ENCODE measurements at regions not wholly inside any gene's neighbourhood (a gene's known extent, or its start where the extent isn't known, plus 50 kb on each side); places are given as distances from the start of the nearest gene placed in this dataset.

- Histone ChIP-seq H3K27me3 (ENCODE audit: insufficient read depth, poor library complexity, severe bottlenecking) (no peaks in the 10 kb centered on the region), H3K27ac (replicated peaks) (no peak overlapping the region), H3K4me3 (replicated peaks; ENCODE audit: insufficient read depth, low read length) (no peak overlapping the region)
- no peak for TF ChIP-seq CTCF (IDR thresholded peaks at IDR 0.05; ENCODE audit: insufficient read depth, low read length)
- TF ChIP-seq POLR2AphosphoS5 (IDR thresholded peaks at IDR 0.05; ENCODE audit: low read depth), result no peak
- no peak for TF ChIP-seq REST (IDR thresholded peaks at IDR 0.05; ENCODE audit: insufficient replicate concordance, low read depth)
- no peak for TF ChIP-seq GABPA (IDR thresholded peaks at IDR 0.05; ENCODE audit: low read depth)
- no peak for TF ChIP-seq SPI1 (IDR thresholded peaks at IDR 0.05; ENCODE audit: borderline replicate concordance, low read depth)
- DNase-seq (ENCODE audit: low read depth in 1 of 2, low spot score in 1 of 2), result no peak
Observed at GRCh38 chr14:71212683-71213107, 305.4 kb downstream of the PCNX1 start.

- TF ChIP-seq REST (IDR thresholded peaks at IDR 0.05; ENCODE audit: insufficient replicate concordance, low read depth) (no peak), POLR2AphosphoS5 (IDR thresholded peaks at IDR 0.05; ENCODE audit: low read depth) (no peak), CTCF (IDR thresholded peaks at IDR 0.05; ENCODE audit: insufficient read depth, low read length) (no peak), SPI1 (IDR thresholded peaks at IDR 0.05; ENCODE audit: borderline replicate concordance, low read depth) (no peak), GABPA (IDR thresholded peaks at IDR 0.05; ENCODE audit: low read depth) (no peak)
- Histone ChIP-seq H3K27me3 (ENCODE audit: insufficient read depth, poor library complexity, severe bottlenecking) (no peaks in the 10 kb centered on the region), H3K27ac (replicated peaks) (no peak overlapping the region), H3K4me3 (replicated peaks; ENCODE audit: insufficient read depth, low read length) (no peak overlapping the region)
- DNase-seq (ENCODE audit: low read depth in 1 of 2, low spot score in 1 of 2), result no peak
Observed at GRCh38 chr14:71214241-71214640, 307.0 kb downstream of the PCNX1 start.

GRCh38 chr14:71220462-71220861 lies 313.2 kb downstream of the PCNX1 start:
- no peak overlapping the region for H3K4me3 ChIP-seq (replicated peaks; ENCODE audit: insufficient read depth, low read length)
- DNase-seq (ENCODE audit: low read depth in 1 of 2, low spot score in 1 of 2), result no peak
- no peaks in the 10 kb centered on the region for H3K27me3 ChIP-seq (ENCODE audit: insufficient read depth, poor library complexity, severe bottlenecking)
- no peak for TF ChIP-seq GABPA (IDR thresholded peaks at IDR 0.05; ENCODE audit: low read depth)
- TF ChIP-seq SPI1 (IDR thresholded peaks at IDR 0.05; ENCODE audit: borderline replicate concordance, low read depth), result no peak
- no peak for TF ChIP-seq POLR2AphosphoS5 (IDR thresholded peaks at IDR 0.05; ENCODE audit: low read depth)
- no peak for TF ChIP-seq REST (IDR thresholded peaks at IDR 0.05; ENCODE audit: insufficient replicate concordance, low read depth)
- no peak for TF ChIP-seq CTCF (IDR thresholded peaks at IDR 0.05; ENCODE audit: insufficient read depth, low read length)
- no peak overlapping the region for H3K27ac ChIP-seq (replicated peaks)
